NCI-H2227 (cell line): ENCODE measurements at regions not wholly inside any gene's neighbourhood (a gene's known extent, or its start where the extent isn't known, plus 50 kb on each side); places are given as distances from the start of the nearest gene placed in this dataset.
"Not testable (repeated sequence)": the region's sequence is repeated elsewhere in the genome, so short reads cannot be mapped to it uniquely, and the experiment has no call there.

Experiments
- DNase-seq: peaks from one replicate; lab custom pipeline; 2025; ENCODE audit not compliant: unreplicated experiment; lab: John Stamatoyannopoulos, UW

GRCh38 chr9:96133321-96134021 is 168.5 kb downstream of the HSD17B3 start:
- no peak for DNase-seq

GRCh38 chr9:96131825-96132224 is 170.2 kb downstream of the HSD17B3 start:
- no peak for DNase-seq

GRCh38 chr9:96130970-96131369 is 171.0 kb downstream of the HSD17B3 start:
- DNase-seq: no peak

GRCh38 chr9:96129747-96130146 is 172.2 kb downstream of the HSD17B3 start:
- peak; percentile 73 for DNase-seq

- DNase-seq: no peak
These were observed 173.1 kb downstream of the HSD17B3 start for GRCh38 chr9:96128880-96129279.

GRCh38 chr9:96126321-96126881 is 175.6 kb downstream of the HSD17B3 start:
- DNase-seq: no peak

- no peak for DNase-seq
These were observed 176.4 kb downstream of the HSD17B3 start for GRCh38 chr9:96125624-96126023.

- no peak for DNase-seq
These were observed 179.2 kb downstream of the HSD17B3 start for GRCh38 chr9:96122751-96123150.

- no peak for DNase-seq
These were observed 179.7 kb downstream of the HSD17B3 start for GRCh38 chr9:96122282-96122681.

GRCh38 chr9:96121136-96121535 is 180.8 kb downstream of the HSD17B3 start:
- no peak for DNase-seq

- no peak for DNase-seq
These were observed 184.4 kb downstream of the HSD17B3 start for GRCh38 chr9:96117398-96118080.

GRCh38 chr9:96116275-96117064 is 185.5 kb downstream of the HSD17B3 start:
- no peak for DNase-seq

GRCh38 chr9:96115836-96116235 is 186.1 kb downstream of the HSD17B3 start:
- DNase-seq: no peak

- DNase-seq: no peak
These were observed 188.9 kb downstream of the HSD17B3 start for GRCh38 chr9:96113032-96113431.

- DNase-seq: no peak
These were observed 192.2 kb downstream of the HSD17B3 start for GRCh38 chr9:96109680-96110351.

GRCh38 chr9:96108691-96109380 is 193.1 kb downstream of the HSD17B3 start:
- DNase-seq: no peak

- no peak for DNase-seq
These were observed 194.5 kb downstream of the HSD17B3 start for GRCh38 chr9:96107436-96107835.

- DNase-seq: no peak
These were observed 201.3 kb downstream of the HSD17B3 start for GRCh38 chr9:96100385-96101300.

GRCh38 chr9:96090630-96091029 is 211.3 kb downstream of the HSD17B3 start:
- not testable (repeated sequence) for DNase-seq
